NB4 (cell line): ENCODE measurements at regions not wholly inside any gene's neighbourhood (a gene's known extent, or its start where the extent isn't known, plus 50 kb on each side); places are given as distances from the start of the nearest gene placed in this dataset.

Experiments used
- POLR2A ChIP-seq: IDR thresholded peaks from 2 replicates; pipeline ENCODE4 v1.6.1; 2011; ENCODE audit warnings: mild to moderate bottlenecking; ENCODE audit not compliant: insufficient read length; ENCODE audit errors: extremely low read depth
- TF ChIP-seq, protein P1 (sequence below): IDR thresholded peaks from one replicate; pipeline ENCODE4 v1.5.1; 2012; ENCODE audit warnings: low read depth, low read length

DNA sequence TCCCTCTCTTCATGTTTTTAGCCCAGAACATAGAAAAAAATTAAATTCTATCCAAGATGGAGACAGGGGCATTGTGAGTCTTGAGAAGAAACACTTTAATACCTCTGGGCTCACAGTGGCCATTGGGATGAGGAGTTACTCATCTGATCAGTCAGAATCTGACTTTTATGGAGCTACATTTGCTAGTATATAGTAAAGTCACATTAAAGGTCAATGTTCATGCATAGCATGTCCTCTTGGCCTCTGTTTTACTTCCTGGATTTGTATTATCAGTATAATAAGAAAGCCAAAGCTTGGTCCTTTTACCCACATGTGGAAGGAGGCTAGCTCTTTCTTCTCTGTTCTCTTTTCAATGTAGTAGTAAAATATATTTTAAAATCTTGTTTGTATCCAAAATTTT, 93.6 kb upstream of the CNOT2 start:
- TF ChIP-seq, protein P1, sequence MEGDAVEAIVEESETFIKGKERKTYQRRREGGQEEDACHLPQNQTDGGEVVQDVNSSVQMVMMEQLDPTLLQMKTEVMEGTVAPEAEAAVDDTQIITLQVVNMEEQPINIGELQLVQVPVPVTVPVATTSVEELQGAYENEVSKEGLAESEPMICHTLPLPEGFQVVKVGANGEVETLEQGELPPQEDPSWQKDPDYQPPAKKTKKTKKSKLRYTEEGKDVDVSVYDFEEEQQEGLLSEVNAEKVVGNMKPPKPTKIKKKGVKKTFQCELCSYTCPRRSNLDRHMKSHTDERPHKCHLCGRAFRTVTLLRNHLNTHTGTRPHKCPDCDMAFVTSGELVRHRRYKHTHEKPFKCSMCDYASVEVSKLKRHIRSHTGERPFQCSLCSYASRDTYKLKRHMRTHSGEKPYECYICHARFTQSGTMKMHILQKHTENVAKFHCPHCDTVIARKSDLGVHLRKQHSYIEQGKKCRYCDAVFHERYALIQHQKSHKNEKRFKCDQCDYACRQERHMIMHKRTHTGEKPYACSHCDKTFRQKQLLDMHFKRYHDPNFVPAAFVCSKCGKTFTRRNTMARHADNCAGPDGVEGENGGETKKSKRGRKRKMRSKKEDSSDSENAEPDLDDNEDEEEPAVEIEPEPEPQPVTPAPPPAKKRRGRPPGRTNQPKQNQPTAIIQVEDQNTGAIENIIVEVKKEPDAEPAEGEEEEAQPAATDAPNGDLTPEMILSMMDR, result no peak
- no peak for TF ChIP-seq POLR2A
